ENCODE measurements at regions not wholly inside any gene's neighbourhood (a gene's known extent, or its start where the extent isn't known, plus 50 kb on each side); places are given as distances from the start of the nearest gene placed in this dataset.

DNA sequence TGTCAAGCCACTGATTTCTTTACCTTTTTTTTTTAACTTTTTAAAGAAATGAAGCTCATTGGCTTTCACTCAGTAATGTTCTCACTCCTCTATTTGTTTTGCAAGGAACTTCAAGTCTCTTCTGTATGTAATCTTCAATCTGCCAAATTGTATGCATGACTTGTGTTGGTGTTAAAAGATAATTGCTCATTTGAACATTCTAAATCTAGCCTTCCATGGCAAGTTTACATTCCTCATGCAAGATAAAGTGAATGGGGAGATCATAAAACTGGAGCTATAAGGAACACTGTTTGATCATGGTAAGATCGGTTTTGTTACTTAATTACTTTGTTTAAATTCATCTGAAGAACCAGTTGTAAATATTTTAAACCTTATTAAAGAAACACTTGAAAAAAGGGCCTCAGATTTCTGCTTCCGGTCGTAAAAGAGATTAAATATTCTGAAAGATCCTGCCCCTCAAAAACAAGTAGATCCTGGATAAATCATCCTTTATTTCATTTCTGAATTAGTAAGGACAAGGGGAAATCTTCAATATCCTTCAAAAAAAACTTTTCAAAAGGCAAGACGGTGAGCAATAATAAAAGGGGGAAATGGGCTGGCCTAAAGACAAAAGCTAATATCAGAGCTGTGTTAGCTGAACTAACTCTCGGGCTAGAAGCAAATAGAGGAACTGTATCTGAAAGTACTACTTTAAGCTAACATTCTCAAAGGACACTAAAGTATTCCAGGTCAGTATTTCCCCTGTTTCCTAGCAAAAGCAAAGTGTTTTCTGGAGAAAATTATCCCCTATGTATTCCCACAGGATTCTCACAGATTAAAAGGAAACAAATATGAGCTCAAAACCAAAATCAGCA lies 107.0 kb upstream of the ATP11B start:
- Mint-ChIP-seq H3K4me3 (ENCODE audit: low read depth) (no peak overlapping the region), H3K9me3 (ENCODE audit: low read depth) (no peaks in the 10 kb centered on the region), H3K36me3 (ENCODE audit: insufficient read depth) (no peaks in the 10 kb centered on the region)

DNA sequence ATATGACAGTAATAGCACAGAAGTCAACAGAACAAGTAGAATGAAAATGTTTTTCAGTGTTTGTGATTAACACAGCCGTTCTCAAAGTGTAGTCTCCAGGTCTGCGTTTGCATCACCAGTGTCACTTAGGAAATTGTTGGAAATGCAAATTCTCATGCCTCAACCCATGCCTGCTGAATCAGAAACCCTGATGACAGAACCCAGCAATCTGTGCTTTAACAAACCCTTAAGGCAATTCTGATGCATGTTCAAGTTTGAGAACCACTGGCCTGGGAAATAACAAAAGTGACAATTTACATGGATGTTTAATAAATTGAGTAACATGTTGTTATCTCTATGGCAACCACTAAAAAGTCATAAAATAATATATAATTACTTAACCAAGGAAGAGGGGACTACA lies 103.1 kb upstream of the ATP11B start:
- Mint-ChIP-seq H3K27ac (no peak overlapping the region), H3K9me3 (ENCODE audit: low read depth) (no peaks in the 10 kb centered on the region), H3K4me3 (ENCODE audit: low read depth) (no peak overlapping the region), H3K36me3 (ENCODE audit: insufficient read depth) (no peaks in the 10 kb centered on the region), H3K27me3 (no peaks in the 10 kb centered on the region), H3K4me1 (ENCODE audit: low read depth) (peaks cover 15% of the 10 kb centered on the region)
- TF ChIP-seq, protein P1, sequence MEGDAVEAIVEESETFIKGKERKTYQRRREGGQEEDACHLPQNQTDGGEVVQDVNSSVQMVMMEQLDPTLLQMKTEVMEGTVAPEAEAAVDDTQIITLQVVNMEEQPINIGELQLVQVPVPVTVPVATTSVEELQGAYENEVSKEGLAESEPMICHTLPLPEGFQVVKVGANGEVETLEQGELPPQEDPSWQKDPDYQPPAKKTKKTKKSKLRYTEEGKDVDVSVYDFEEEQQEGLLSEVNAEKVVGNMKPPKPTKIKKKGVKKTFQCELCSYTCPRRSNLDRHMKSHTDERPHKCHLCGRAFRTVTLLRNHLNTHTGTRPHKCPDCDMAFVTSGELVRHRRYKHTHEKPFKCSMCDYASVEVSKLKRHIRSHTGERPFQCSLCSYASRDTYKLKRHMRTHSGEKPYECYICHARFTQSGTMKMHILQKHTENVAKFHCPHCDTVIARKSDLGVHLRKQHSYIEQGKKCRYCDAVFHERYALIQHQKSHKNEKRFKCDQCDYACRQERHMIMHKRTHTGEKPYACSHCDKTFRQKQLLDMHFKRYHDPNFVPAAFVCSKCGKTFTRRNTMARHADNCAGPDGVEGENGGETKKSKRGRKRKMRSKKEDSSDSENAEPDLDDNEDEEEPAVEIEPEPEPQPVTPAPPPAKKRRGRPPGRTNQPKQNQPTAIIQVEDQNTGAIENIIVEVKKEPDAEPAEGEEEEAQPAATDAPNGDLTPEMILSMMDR (IDR thresholded peaks at IDR 0.05; ENCODE audit: unreplicated experiment) = no peak
- DNase-seq (ENCODE audit: low spot score, unreplicated experiment) = no peak

More for the DNA sequence above, 107.0 kb upstream of the ATP11B start:
- no peak for DNase-seq (ENCODE audit: low spot score, unreplicated experiment)
- TF ChIP-seq, protein P1 (IDR thresholded peaks at IDR 0.05; ENCODE audit: unreplicated experiment) = no peak
- Mint-ChIP-seq H3K27me3 (no peaks in the 10 kb centered on the region), H3K27ac (peak overlapping the region; percentile 35), H3K4me1 (ENCODE audit: low read depth) (peaks cover 27% of the 10 kb centered on the region)

DNA sequence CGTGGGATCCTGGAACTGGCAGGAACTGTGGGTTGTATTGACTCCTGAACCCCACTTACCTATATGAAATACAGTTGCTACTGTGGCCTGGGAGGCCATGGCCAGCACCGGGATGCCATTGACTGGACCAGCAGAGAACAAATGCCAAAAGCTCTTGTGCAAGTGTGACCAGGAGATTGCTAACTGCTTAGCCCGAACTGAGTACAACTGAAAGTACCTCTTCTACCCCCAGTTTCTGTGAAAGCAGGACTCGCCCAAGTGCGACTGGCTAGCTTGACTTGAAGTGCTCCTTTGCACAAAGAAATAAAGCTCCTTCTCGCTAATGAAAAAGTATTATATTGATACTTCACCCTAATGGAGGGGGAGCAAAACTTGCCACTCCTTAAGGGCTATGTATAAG lies 101.3 kb upstream of the ATP11B start:
- peaks cover 1% of the 10 kb centered on the region for H3K4me1 Mint-ChIP-seq (ENCODE audit: low read depth)
- DNase-seq (ENCODE audit: low spot score, unreplicated experiment) = no peak
- no peaks in the 10 kb centered on the region for H3K36me3 Mint-ChIP-seq (ENCODE audit: insufficient read depth)
- no peaks in the 10 kb centered on the region for H3K27me3 Mint-ChIP-seq
- no peaks in the 10 kb centered on the region for H3K9me3 Mint-ChIP-seq (ENCODE audit: low read depth)
- no peak overlapping the region for H3K4me3 Mint-ChIP-seq (ENCODE audit: low read depth)
- TF ChIP-seq, protein P1 (IDR thresholded peaks at IDR 0.05; ENCODE audit: unreplicated experiment) = no peak
- no peak overlapping the region for H3K27ac Mint-ChIP-seq

DNA sequence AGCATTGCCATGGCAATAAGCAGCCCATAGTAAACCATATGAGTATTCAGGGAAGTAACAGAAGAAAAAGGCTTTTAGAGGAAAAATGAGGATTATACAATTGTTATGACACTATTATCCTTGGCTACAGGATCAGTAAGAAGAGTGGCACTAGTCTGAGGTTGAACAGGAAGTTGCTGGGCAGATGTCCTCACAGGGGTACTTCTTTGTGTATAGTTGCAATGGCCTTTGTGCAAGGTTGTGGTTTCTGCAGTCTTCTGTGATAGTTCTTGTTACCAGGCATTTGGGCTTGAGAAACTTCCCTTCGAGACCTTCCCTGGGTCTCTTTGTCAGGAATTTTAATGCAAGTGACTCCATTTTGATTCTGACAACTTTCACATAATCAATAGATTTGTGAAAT lies 100.6 kb upstream of the ATP11B start:
- no peak overlapping the region for H3K27ac Mint-ChIP-seq
- no peaks in the 10 kb centered on the region for H3K9me3 Mint-ChIP-seq (ENCODE audit: low read depth)
- H3K4me3 Mint-ChIP-seq (ENCODE audit: low read depth) = no peak overlapping the region
- DNase-seq (ENCODE audit: low spot score, unreplicated experiment) = no peak
- H3K36me3 Mint-ChIP-seq (ENCODE audit: insufficient read depth) = no peaks in the 10 kb centered on the region
- H3K27me3 Mint-ChIP-seq = no peaks in the 10 kb centered on the region
- TF ChIP-seq, protein P1 (IDR thresholded peaks at IDR 0.05; ENCODE audit: unreplicated experiment) = no peak
- H3K4me1 Mint-ChIP-seq (ENCODE audit: low read depth) = peaks cover 8% of the 10 kb centered on the region

DNA sequence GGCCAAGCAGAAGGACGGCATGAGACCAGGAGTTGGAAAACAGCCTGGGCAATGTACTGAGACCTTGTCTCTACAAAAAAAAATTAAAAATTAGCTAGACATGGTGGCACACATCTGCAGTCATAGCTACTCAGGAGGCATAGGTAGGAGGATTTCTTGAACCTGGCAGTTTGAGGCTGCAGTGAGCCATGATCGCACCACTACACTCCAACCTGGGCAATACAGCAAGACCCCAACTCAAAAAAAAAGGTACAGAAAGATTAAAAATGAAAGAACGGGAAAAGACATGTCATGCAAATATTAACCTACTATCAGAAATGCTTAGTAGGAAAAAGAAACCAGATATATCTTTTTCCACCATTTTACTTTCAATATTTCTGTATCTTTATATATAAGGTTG lies 99.6 kb upstream of the ATP11B start:
- H3K36me3 Mint-ChIP-seq (ENCODE audit: insufficient read depth) = no peaks in the 10 kb centered on the region
- H3K4me1 Mint-ChIP-seq (ENCODE audit: low read depth) = peaks cover 9% of the 10 kb centered on the region
- H3K27me3 Mint-ChIP-seq = no peaks in the 10 kb centered on the region
- H3K4me3 Mint-ChIP-seq (ENCODE audit: low read depth) = no peak overlapping the region
- no peak for DNase-seq (ENCODE audit: low spot score, unreplicated experiment)
- H3K27ac Mint-ChIP-seq = no peak overlapping the region
- TF ChIP-seq, protein P1 (IDR thresholded peaks at IDR 0.05; ENCODE audit: unreplicated experiment) = no peak
- no peaks in the 10 kb centered on the region for H3K9me3 Mint-ChIP-seq (ENCODE audit: low read depth)

Measured in progenitor cell of endocrine pancreas (in vitro differentiated cells).